22Rv1 (cell line): ENCODE measurements at regions not wholly inside any gene's neighbourhood (a gene's known extent, or its start where the extent isn't known, plus 50 kb on each side); places are given as distances from the start of the nearest gene placed in this dataset.

Experiments
- H3K27ac ChIP-seq: fragments of 450-650 bp; 2 replicates; pipeline ENCODE4 v1.5.1; 2017
- CTCF ChIP-seq: fragments of 450-650 bp; IDR thresholded peaks from 2 replicates; pipeline ENCODE4 v1.5.1; 2017; ENCODE audit warnings: mild to moderate bottlenecking
- ZFX ChIP-seq: fragments of 450-650 bp; IDR thresholded peaks from 2 replicates; pipeline ENCODE4 v1.6.1; 2017; ENCODE audit warnings: antibody characterized with exemption, borderline replicate concordance

- H3K27ac ChIP-seq: no peak overlapping the region
- TF ChIP-seq ZFX: no peak
- TF ChIP-seq CTCF: no peak
Observed at GRCh38 chr15:77712438-77712837, 79.7 kb upstream of the LINGO1 start.

- TF ChIP-seq ZFX (no peak), CTCF (no peak)
- H3K27ac ChIP-seq: no peak overlapping the region
Observed at GRCh38 chr15:77710637-77711036, 77.9 kb upstream of the LINGO1 start.

GRCh38 chr15:77710206-77710605, 77.5 kb upstream of the LINGO1 start:
- H3K27ac ChIP-seq: no peak overlapping the region
- TF ChIP-seq ZFX (no peak), CTCF (no peak)

GRCh38 chr15:77709135-77709886, 76.6 kb upstream of the LINGO1 start:
- TF ChIP-seq ZFX (no peak), CTCF (no peak)
- H3K27ac ChIP-seq: no peak overlapping the region

- no peak overlapping the region for H3K27ac ChIP-seq
- TF ChIP-seq ZFX: no peak
- TF ChIP-seq CTCF: no peak
Observed at GRCh38 chr15:77706482-77707244, 74.0 kb upstream of the LINGO1 start.

- no peak for TF ChIP-seq ZFX
- TF ChIP-seq CTCF: no peak
- H3K27ac ChIP-seq: no peak overlapping the region
Observed at GRCh38 chr15:77702211-77702957, 69.7 kb upstream of the LINGO1 start.

- TF ChIP-seq CTCF: no peak
- TF ChIP-seq ZFX: no peak
Observed at GRCh38 chr15:77698481-77698880, 65.8 kb upstream of the LINGO1 start.

More at GRCh38 chr15:77698481-77698880, 65.8 kb upstream of the LINGO1 start:
- no peak overlapping the region for H3K27ac ChIP-seq
